GM21367 (cell line): ENCODE measurements at regions not wholly inside any gene's neighbourhood (a gene's known extent, or its start where the extent isn't known, plus 50 kb on each side); places are given as distances from the start of the nearest gene placed in this dataset.
A peak's percentile ranks its signal among the peaks of the same experiment; 100 is the strongest.

Experiments
- ATAC-seq: cut with Tn5 transposase; IDR thresholded peaks from one replicate; pipeline ENCODE4 v1.9.1; 2021; ENCODE audit not compliant: unreplicated experiment

- no peak for ATAC-seq
These were observed 164.7 kb upstream of the CCND2 start for GRCh38 chr12:4108803-4109345.

GRCh38 chr12:4107911-4108697, 165.5 kb upstream of the CCND2 start:
- ATAC-seq: no peak

- ATAC-seq: peak; percentile 70
These were observed 166.1 kb upstream of the CCND2 start for GRCh38 chr12:4107436-4107878.

- ATAC-seq: no peak
These were observed 166.9 kb upstream of the CCND2 start for GRCh38 chr12:4106621-4107020.

GRCh38 chr12:4104722-4105244, 168.8 kb upstream of the CCND2 start:
- no peak for ATAC-seq

GRCh38 chr12:4099276-4099675, 174.3 kb upstream of the CCND2 start:
- ATAC-seq: no peak

GRCh38 chr12:4091016-4091743, 182.4 kb upstream of the CCND2 start:
- ATAC-seq: no peak

GRCh38 chr12:4089956-4090355, 183.6 kb upstream of the CCND2 start:
- no peak for ATAC-seq

GRCh38 chr12:4089121-4089606, 184.4 kb upstream of the CCND2 start:
- no peak for ATAC-seq

GRCh38 chr12:4088451-4088850, 185.1 kb upstream of the CCND2 start:
- no peak for ATAC-seq

GRCh38 chr12:4086481-4086880, 187.1 kb upstream of the CCND2 start:
- ATAC-seq: no peak

GRCh38 chr12:4084573-4084972, 189.0 kb upstream of the CCND2 start:
- ATAC-seq: no peak

GRCh38 chr12:4082809-4083403, 190.7 kb upstream of the CCND2 start:
- no peak for ATAC-seq

- no peak for ATAC-seq
These were observed 193.3 kb upstream of the CCND2 start for GRCh38 chr12:4080213-4080612.

GRCh38 chr12:4074129-4074528, 199.4 kb upstream of the CCND2 start:
- no peak for ATAC-seq

- ATAC-seq: no peak
These were observed 196.4 kb upstream of the PARP11 start for GRCh38 chr12:4069670-4070010.

GRCh38 chr12:4068981-4069669, 195.9 kb upstream of the PARP11 start:
- no peak for ATAC-seq

- ATAC-seq: no peak
These were observed 190.8 kb upstream of the PARP11 start for GRCh38 chr12:4064008-4064407.

- ATAC-seq: no peak
These were observed 186.8 kb upstream of the PARP11 start for GRCh38 chr12:4059898-4060568.
